ENCODE measurements at regions not wholly inside any gene's neighbourhood (a gene's known extent, or its start where the extent isn't known, plus 50 kb on each side); places are given as distances from the start of the nearest gene placed in this dataset.

GRCh38 chr5:135234666-135235401 is 164.2 kb downstream of the MACROH2A1 start:
- DNase-seq: no peak

- DNase-seq: no peak
Observed at GRCh38 chr5:135234242-135234641, 164.8 kb downstream of the MACROH2A1 start.

- DNase-seq: no peak
Observed at GRCh38 chr5:135233477-135233876, 165.6 kb downstream of the MACROH2A1 start.

DNA sequence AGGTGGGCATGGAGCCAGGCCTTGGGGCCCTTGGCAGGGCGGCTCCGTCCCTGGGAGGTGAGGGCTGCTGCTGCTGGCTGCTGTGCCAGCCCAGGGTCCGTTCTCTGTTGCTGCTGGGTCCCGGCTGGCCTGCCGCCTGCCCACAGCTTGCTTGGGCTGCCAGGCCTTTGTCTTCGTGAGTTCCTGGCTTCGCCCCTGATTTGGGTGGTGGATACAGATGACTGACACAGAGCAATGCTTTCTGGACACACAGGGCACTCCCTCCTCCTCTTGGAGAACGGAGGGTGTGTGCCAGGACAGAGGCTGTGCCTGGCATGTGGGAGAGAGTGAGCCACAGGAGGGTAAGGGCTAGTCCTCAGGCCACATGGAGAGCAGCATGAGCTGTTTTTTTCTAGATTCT is 166.1 kb downstream of the MACROH2A1 start:
- DNase-seq: no peak

DNA sequence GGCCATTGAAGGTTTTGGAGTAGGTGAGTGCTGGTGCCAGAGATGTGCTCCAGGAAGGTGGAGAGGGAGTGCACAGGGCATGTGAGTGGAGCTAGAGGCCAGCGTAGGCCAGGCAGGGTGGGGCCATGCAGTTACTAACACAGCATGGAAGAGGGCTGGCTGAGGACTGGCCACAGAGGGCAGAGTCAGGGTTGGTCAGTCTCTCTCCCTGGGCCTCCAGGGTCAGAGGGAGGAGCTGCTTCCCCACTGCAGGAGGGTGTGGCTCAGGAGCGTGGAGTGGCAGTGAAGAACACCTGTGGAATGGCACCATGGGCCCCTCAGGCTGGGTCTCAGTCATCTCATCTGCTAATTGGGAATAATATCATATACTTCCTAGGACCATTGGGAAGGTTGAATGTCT is 167.7 kb downstream of the MACROH2A1 start:
- no peak for DNase-seq

DNA sequence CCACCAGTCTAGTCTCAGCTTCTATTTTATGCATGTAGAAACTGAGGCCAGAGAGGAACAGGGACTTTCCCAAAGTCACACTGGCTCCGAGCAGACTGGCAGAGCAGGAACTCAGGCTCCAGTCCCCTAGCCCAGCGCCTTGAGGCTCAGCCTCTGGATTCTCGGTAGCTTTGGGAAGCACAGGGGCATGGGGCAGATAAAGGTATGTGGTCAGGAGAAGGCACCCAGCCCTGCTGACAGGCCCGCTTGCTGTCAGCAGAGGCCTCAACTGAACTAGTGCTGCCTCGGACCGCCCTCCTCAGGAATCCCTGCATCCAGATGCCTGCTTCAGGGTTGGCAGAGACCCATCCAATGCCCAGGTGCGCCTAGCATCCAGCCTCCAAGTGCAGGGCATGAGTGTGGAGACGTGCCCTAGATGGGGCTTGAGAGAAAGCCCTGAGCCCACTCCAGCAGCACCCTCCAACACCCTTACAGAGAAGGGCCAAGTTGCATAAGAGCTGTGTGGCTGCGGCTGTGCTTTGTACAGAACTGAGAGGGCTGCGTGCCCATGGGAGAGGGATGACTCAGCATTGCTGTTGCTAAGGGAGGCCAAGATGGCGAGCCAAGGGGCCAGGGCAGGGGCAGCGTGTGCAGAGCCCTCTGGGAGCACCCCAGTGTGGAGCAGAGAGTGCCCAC is 168.6 kb downstream of the MACROH2A1 start:
- peak; percentile 65 for DNase-seq

- no peak for DNase-seq
Observed at GRCh38 chr5:135229679-135230132, 169.3 kb downstream of the MACROH2A1 start.

- no peak for DNase-seq
Observed at GRCh38 chr5:135229122-135229521, 169.9 kb downstream of the MACROH2A1 start.

- DNase-seq: no peak
Observed at GRCh38 chr5:135228222-135228621, 170.8 kb downstream of the MACROH2A1 start.

- DNase-seq: no peak
Observed at GRCh38 chr5:135227064-135228022, 171.7 kb downstream of the MACROH2A1 start.

- DNase-seq: no peak
Observed at GRCh38 chr5:135225856-135226560, 173.0 kb downstream of the MACROH2A1 start.

DNA sequence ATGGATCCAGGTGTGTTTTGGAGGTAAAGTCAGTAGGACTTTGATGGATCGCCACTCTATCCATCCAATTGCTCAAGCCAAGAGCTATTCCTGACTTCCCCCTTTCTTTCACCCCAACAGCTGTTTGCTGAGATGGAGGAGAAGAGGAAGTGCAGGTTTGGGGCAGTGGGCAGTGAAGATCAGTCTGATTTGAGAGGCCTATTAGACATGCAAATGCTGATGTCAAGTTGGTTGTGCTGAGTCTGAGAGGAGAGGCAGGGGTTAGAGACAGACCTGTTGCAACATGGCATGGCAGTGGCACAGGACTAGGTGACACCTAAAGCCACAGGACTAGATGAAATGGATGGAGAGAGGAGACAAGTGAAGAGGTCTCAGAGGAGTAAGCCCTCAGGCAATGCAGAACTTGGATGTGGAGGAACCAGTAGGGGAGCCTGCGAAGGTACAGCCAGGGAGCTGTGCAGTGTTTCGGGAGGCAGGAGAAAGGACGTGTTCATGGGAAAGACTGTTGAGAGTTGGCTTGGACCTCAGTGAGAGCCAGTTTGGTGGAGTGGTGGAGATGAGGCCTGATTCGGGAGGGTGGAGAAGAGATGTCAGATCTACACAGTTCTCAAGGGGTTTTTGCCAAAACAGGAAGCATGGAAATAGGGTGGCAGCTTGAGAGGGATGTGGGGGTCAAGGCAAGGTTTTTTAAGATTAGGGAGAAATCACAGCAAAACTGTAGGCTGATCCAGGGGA is 175.0 kb downstream of the MACROH2A1 start:
- DNase-seq: no peak

DNA sequence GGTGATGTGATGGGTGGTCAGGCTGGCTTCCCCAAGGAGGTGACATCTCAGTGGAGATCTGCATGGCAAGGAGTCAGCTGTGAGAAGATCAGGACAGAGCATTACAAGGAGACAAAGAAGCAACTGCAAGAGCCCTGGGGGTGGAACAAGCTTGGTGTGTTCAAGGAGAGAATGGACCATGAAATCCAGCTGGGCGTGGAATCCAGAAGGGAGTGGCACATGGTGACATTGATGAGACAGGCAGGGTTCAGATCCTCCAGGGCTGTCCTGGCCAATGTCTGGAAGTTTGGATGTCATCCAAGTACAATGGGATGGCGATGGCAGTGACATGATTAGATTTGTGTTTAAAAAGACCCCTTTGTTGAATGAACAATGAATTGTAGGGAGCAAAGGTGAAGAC is 175.6 kb downstream of the MACROH2A1 start:
- no peak for DNase-seq

DNA sequence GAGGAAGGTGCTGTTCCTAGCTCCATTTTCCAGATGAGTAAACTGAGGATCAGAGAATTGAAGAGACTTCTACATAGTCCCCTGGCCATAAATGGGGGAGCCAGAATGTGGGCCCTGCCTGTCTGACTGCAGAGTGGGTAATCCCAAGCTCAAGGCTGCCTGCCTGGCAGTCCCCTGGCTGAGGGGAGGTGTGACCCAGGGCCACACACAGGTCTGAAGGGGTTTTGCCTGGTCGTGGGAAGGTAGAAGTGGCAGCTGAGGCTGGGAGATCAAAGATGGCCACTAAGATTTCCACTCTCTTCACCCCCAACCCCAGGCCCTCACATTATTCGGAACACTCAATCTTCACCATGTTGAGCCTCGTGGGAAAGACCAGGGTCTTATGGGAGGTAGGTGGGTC is 176.3 kb downstream of the MACROH2A1 start:
- DNase-seq: no peak

DNA sequence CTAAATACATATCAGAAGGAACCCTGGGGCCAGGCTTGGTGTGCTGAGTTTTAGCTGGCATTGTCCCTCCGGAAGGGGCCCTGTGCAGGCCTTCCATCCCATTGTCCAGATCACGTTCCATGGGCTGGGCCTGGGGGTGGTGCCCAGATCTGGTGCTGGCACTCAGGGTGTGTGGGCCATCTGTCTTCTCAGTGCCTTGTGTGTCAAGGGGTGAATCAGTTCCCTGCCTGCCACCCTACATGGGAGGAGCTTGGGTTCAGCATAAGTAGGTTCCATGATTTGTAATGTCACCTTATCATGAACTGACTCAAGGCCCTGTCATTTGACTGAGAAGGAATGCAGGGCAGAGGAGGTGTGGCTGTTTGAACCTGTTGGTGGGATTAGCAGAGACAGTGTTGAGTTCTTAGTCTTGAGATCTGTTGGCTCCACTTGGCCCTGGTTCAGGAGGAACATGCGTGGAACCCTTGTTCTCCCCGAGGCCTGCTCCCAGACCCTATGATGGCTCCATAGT is 176.8 kb downstream of the MACROH2A1 start:
- DNase-seq: no peak

DNA sequence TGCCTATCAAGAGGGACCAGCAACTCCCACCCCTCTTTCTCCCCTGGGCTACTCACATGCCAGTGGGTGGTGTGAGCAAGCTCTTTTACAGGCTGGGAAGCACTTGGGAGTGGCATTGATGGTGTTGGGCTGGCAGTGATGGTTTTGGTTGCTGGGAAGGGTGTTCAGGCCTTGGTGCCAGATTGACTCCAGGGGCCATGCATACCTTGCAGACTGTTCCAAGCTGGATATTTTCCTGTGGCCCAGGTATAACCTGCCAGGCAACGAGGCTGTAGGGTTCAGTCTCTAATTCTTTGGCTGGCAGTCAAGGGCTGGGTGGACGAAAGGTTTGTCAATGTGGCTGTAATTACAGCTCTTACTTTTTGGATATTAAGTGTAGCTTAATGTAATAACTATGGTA is 177.3 kb downstream of the MACROH2A1 start:
- no peak for DNase-seq

DNA sequence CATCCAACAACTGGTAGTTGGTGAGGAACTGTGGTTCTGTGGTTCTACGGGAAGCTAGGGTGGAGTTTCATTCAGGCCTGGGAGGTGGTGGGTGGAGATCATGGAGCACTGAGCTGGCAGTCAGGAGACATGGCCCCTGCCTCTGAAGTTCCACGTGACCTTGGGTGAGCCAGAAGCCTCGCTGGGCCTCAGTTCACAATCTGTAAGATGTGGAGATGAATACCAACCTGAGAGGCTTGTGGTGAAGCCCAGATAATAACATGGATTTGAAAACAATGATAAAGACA is 177.9 kb downstream of the MACROH2A1 start:
- no peak for DNase-seq

DNA sequence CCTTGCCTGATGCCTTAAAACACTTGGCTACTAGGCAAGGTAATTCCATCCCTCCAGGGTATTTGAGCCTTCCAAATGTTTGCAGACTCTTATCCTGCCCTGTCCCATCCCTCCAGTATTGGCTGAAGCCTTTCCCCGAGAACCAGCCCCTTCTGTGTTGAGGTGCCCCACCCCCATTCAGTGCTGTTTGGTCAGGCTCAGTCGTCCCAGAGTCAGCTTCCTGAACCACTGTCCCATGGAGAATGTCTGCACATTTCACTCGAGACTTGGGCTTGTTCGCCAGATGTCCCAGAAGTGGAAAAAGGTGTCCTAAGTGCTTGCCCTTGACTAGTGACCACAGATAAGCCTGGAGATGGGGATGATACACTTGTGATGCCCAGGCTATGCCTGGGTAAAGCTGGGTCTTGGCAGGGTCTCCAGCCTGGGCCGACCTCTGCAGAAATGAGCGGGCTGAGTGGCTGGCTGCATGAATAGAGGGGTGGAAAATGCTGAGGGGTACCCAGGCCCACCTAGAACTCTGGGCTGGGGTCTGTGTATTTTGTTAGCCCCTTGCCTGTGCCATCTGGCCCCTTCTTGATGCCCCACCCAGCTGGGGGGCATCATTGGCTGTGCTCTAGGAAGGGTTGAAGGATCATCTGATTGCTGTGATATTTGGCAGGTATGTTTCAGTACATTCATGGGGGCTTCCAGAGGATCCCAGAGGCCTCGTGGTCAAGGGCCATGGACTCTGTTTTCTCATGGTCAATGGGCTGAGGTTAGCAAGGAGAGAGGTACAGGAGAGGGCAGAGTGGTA is 178.4 kb downstream of the MACROH2A1 start:
- DNase-seq: no peak

- DNase-seq: no peak
Observed at GRCh38 chr5:135219868-135220267, 179.2 kb downstream of the MACROH2A1 start.

DNA sequence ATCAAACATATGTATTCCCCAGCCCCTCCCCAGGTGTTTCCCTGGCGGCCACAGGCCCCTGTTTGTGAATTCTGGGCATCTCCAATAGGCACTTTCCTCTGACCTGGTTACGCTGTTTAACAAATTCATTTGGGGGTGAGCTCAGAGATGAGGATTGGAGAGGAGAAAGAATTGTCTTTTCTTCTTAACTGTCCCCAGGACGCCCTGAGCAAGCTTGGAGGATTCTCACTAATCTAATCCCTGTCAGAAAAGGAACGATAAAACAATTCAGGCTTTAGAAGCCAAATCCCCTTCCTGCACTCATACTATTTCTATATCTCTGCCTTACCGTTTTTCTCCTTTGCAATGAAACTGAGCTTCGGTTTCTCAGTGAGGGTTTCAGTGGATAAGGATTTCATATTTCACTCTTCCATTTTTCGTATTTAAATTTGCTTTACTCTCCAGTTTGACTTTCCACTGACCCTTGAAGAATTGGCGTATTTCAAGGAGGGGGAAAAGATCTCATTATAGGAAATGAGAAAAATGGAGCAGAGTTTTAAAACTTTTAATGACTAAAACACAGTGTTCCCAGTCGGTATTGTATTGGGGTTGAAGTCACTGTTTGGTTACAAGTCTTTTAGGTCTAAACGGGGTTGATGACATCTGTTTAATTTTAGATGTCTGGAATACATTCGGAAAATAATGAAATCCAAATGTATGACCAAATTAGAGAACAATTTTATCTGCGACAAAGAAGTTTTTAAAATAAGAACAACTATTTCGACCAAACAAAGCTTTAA is 180.1 kb downstream of the MACROH2A1 start:
- no peak for DNase-seq
